HCT116 (cell line): ENCODE measurements at regions not wholly inside any gene's neighbourhood (a gene's known extent, or its start where the extent isn't known, plus 50 kb on each side); places are given as distances from the start of the nearest gene placed in this dataset.

ENCODE experiments used
- ATAC-seq: fragments of 200-7000 bp; cut with Tn5 transposase; 2 replicates; pipeline ENCODE4 v1.9.1; 2020; ENCODE audit warnings: mild to moderate bottlenecking, moderate library complexity
- BruUV-seq: library from RNA; stranded (reverse); fragments of 400-500 nt; replicated peaks from 2 replicates; lab custom pipeline; 2021; lab: Mats Ljungman, UMichigan
- CTCF ChIA-PET: fragments of 300-600 bp; sonication (Branson Sonifier 250); formaldehyde crosslinking; loops from one replicate; lab custom pipeline; 2021; ENCODE audit warnings: antibody characterized with exemption; lab: Charles Lee
- POLR2A ChIA-PET: fragments of 300-600, 350-600 bp; sonication (Branson Sonifier 250); formaldehyde crosslinking; loops from one replicate; lab custom pipeline; 2021; ENCODE audit warnings: antibody characterized with exemption; lab: Charles Lee
- RAD21 ChIA-PET, 2 experiments: fragments of 300-600 bp; sonication (Branson Sonifier 250); formaldehyde crosslinking; loops; one replicate each; lab custom pipeline; 2023; ENCODE audit warnings: low total read pairs in 2 of 2; ENCODE audit not compliant: uncharacterized antibody in 2 of 2, unreplicated experiment in 2 of 2, low non-redundant PET in 1 of 2; lab: Charles Lee
- DNase-seq: peaks from one replicate; pipeline ENCODE4 v3.0.0-alpha.2; 2010; ENCODE audit warnings: low read depth, low spot score
- H2AFZ ChIP-seq: fragments of 200-600 bp; shearing (Covaris generic), sonication (generic); 2 replicates; pipeline ENCODE4 v1.6.1; 2017; ENCODE audit warnings: low read depth, mixed run types, mixed read lengths, antibody characterized with exemption, low read length; ENCODE audit not compliant: poor library complexity, severe bottlenecking
- H3K27ac ChIP-seq: 2 replicates; pipeline ENCODE4 v1.5.1; 2012; ENCODE audit warnings: low read depth, low read length
- H3K27me3 ChIP-seq: fragments of 200-600 bp; sonication (generic); 2 replicates; pipeline ENCODE4 v1.6.1; 2016; ENCODE audit warnings: mixed run types, low read length, mixed read lengths; ENCODE audit not compliant: insufficient read depth
- H3K36me3 ChIP-seq, 2 experiments: fragments of 200-500 bp in 1 of 2; fragments of 200-600 bp in 1 of 2; sonication (Bioruptor generic) in 1 of 2; sonication (generic) in 1 of 2; 2 replicates each; pipeline versions ENCODE4 v1.5.1 to v1.6.1; 2014 to 2016; ENCODE audit warnings: low read length in 2 of 2, inconsistent platforms in 1 of 2, mixed read lengths in 1 of 2, mixed run types in 1 of 2; ENCODE audit not compliant: insufficient read depth in 2 of 2, control insufficient read depth in 1 of 2
- H3K4me1 ChIP-seq, 2 experiments: fragments of 200-600 bp in 1 of 2; sonication (generic) in 1 of 2; 2 replicates each; pipeline versions ENCODE4 v1.5.1 to v1.6.1; 2012 to 2017; ENCODE audit warnings: low read length in 2 of 2, inconsistent platforms in 1 of 2, mild to moderate bottlenecking in 1 of 2, mixed read lengths in 1 of 2, mixed run types in 1 of 2, moderate library complexity in 1 of 2; ENCODE audit not compliant: insufficient read depth in 2 of 2, control insufficient read depth in 1 of 2
- H3K4me2 ChIP-seq: fragments of 200-600 bp; sonication (generic); 2 replicates; pipeline ENCODE4 v1.6.1; 2017; ENCODE audit warnings: mixed run types, low read length, mixed read lengths
- H3K4me3 ChIP-seq, 2 experiments: fragments of 200-600 bp in 1 of 2; sonication (generic) in 1 of 2; replicated peaks in 1 of 2; 2 replicates each; pipeline ENCODE4 v1.5.1; 2011 to 2016; ENCODE audit warnings: low read length in 2 of 2, control low read depth in 1 of 2, low read depth in 1 of 2, mild to moderate bottlenecking in 1 of 2, mixed read lengths in 1 of 2, mixed run types in 1 of 2
- H3K79me2 ChIP-seq: fragments of 200-600 bp; sonication (generic); 2 replicates; pipeline ENCODE4 v1.6.1; 2017; ENCODE audit warnings: mild to moderate bottlenecking, mixed run types, low read length, moderate library complexity, mixed read lengths; ENCODE audit not compliant: insufficient read depth
- H3K9ac ChIP-seq: fragments of 200-600 bp; sonication (generic); 2 replicates; pipeline ENCODE4 v1.6.1; 2016; ENCODE audit warnings: low read length, mixed read lengths
- H3K9me2 ChIP-seq: fragments of 200-600 bp; sonication (generic), shearing (Covaris generic); 2 replicates; pipeline ENCODE4 v1.6.1; 2017; ENCODE audit warnings: mixed run types, mild to moderate bottlenecking, moderate library complexity; ENCODE audit not compliant: insufficient read depth
- H3K9me3 ChIP-seq, 2 experiments: fragments of 200-500 bp in 1 of 2; fragments of 200-600 bp in 1 of 2; sonication (Bioruptor generic) in 1 of 2; sonication (generic) in 1 of 2; 2 replicates each; pipeline ENCODE4 v1.6.1; 2014 to 2017; ENCODE audit warnings: low read length in 2 of 2, mixed read lengths in 2 of 2, inconsistent platforms in 1 of 2, low read depth in 1 of 2, mild to moderate bottlenecking in 1 of 2, mixed run types in 1 of 2, moderate library complexity in 1 of 2; ENCODE audit not compliant: control insufficient read depth in 1 of 2, insufficient read depth in 1 of 2
- H4K20me1 ChIP-seq: fragments of 200-600 bp; sonication (generic), shearing (Covaris generic); 2 replicates; pipeline ENCODE4 v1.6.1; 2017; ENCODE audit warnings: mixed run types, mild to moderate bottlenecking, moderate library complexity; ENCODE audit not compliant: insufficient read depth
- ATF3 ChIP-seq: IDR thresholded peaks from 2 replicates; pipeline ENCODE4 v1.6.1; 2012
- CEBPB ChIP-seq: IDR thresholded peaks from 2 replicates; pipeline ENCODE4 v1.6.1; 2012; ENCODE audit warnings: low read depth
- CTCF ChIP-seq, 3 experiments: fragments of 200-600 bp in 1 of 3; sonication (generic) in 1 of 3; IDR thresholded peaks in 2 of 3; conservative IDR thresholded peaks in 1 of 3; 2 replicates each; pipeline ENCODE4 v1.5.1; 2012 to 2017; ENCODE audit warnings: low read depth in 2 of 3, low read length in 2 of 3, antibody characterized with exemption in 1 of 3, borderline replicate concordance in 1 of 3, control low read depth in 1 of 3, mild to moderate bottlenecking in 1 of 3, mixed read lengths in 1 of 3, mixed run types in 1 of 3, moderate library complexity in 1 of 3; ENCODE audit not compliant: insufficient read depth in 1 of 3
- EGR1 ChIP-seq: IDR thresholded peaks from 2 replicates; pipeline ENCODE4 v1.6.1; 2012; ENCODE audit warnings: low read depth
- ELF1 ChIP-seq: IDR thresholded peaks from 2 replicates; pipeline ENCODE4 v1.6.1; 2012; ENCODE audit warnings: low read depth, borderline replicate concordance
- EZH2phosphoT487 ChIP-seq: fragments of 200-600 bp; IDR thresholded peaks from 2 replicates; pipeline ENCODE4 v1.6.1; 2018; ENCODE audit warnings: antibody characterized with exemption, borderline replicate concordance
- POLR2A ChIP-seq: IDR thresholded peaks from 2 replicates; pipeline ENCODE4 v1.7.0; 2011; ENCODE audit warnings: borderline replicate concordance; ENCODE audit not compliant: insufficient read depth, insufficient read length; ENCODE audit errors: extremely low read depth
- POLR2AphosphoS5 ChIP-seq: IDR thresholded peaks from 2 replicates; pipeline ENCODE4 v1.6.1; 2011; ENCODE audit warnings: mild to moderate bottlenecking, low read depth, low read length, moderate library complexity
- REST ChIP-seq: IDR thresholded peaks from 2 replicates; pipeline ENCODE4 v1.6.1; 2012; ENCODE audit warnings: low read depth
- SIN3A ChIP-seq: IDR thresholded peaks from 2 replicates; pipeline ENCODE4 v1.6.1; 2012; ENCODE audit warnings: low read depth
- SP1 ChIP-seq: IDR thresholded peaks from 2 replicates; pipeline ENCODE4 v1.6.1; 2012; ENCODE audit warnings: low read depth
- ZFX ChIP-seq: fragments of 450-650 bp; IDR thresholded peaks from 2 replicates; pipeline ENCODE4 v1.6.1; 2017
- intact Hi-C: fragments of 100-400 bp; cut with micrococcal nuclease; formaldehyde crosslinking; loops from 2 replicates; pipeline ENCODE4 v1.10.0; 2022

- Histone ChIP-seq H4K20me1 (no peaks in the 10 kb centered on the region), H3K4me1 (no peaks in the 10 kb centered on the region), H3K4me3 (no peak overlapping the region), H3K27me3 (peaks cover 92% of the 10 kb centered on the region), H3K27ac (no peak overlapping the region), H3K4me2 (no peak overlapping the region), H3K9me3 (no peaks in the 10 kb centered on the region), H3K9me2 (no peaks in the 10 kb centered on the region), H3K9ac (no peak overlapping the region), H3K79me2 (no peaks in the 10 kb centered on the region), H3K36me3 (no peaks in the 10 kb centered on the region), H2AFZ (no peak overlapping the region)
- ChIA-PET RAD21 (no interaction called here), CTCF (no interaction called here), POLR2A (no interaction called here)
- ATAC-seq (no peak), DNase-seq (no peak)
- no TSS peak for BruUV-seq
- intact Hi-C loops, result no loop called here
- TF ChIP-seq POLR2AphosphoS5 (no peak), SIN3A (no peak), CTCF (IDR thresholded peaks at IDR 0.05 in 2 of 3, conservative IDR thresholded peaks at IDR 0.05 in 1 of 3; ENCODE audit: borderline replicate concordance in 1 of 3, insufficient read depth in 1 of 3, low read depth in 2 of 3, low read length in 2 of 3) (no peak), CEBPB (no peak), ATF3 (no peak), ZFX (no peak), SP1 (no peak)
These were observed 102.6 kb upstream of the ROPN1 start for GRCh38 chr3:124094496-124094895.

GRCh38 chr3:124097362-124098131 is 105.6 kb upstream of the ROPN1 start:
- no peak overlapping the region for H3K4me3 ChIP-seq
- H3K9me2 ChIP-seq, result no peaks in the 10 kb centered on the region
- H3K36me3 ChIP-seq, result no peaks in the 10 kb centered on the region
- ChIA-PET RAD21 (no interaction called here), POLR2A (no interaction called here), CTCF (no interaction called here)
- H3K27ac ChIP-seq, result no peak overlapping the region
- H3K27me3 ChIP-seq, result peaks cover 100% of the 10 kb centered on the region
- no peak overlapping the region for H2AFZ ChIP-seq
- no peaks in the 10 kb centered on the region for H3K9me3 ChIP-seq
- H3K79me2 ChIP-seq, result no peaks in the 10 kb centered on the region
- no peak overlapping the region for H3K9ac ChIP-seq
- DNase-seq (no peak), ATAC-seq (no peak)
- no peaks in the 10 kb centered on the region for H4K20me1 ChIP-seq
- no peak overlapping the region for H3K4me2 ChIP-seq
- intact Hi-C loops, result no loop called here
- BruUV-seq, result no TSS peak
- H3K4me1 ChIP-seq, result no peaks in the 10 kb centered on the region
- TF ChIP-seq ATF3, result no peak
- no peak for TF ChIP-seq POLR2AphosphoS5
- TF ChIP-seq ELF1, result no peak
- no peak for TF ChIP-seq REST
- TF ChIP-seq EZH2phosphoT487, result no peak
- TF ChIP-seq POLR2A, result no peak
- TF ChIP-seq EGR1, result no peak
- no peak for TF ChIP-seq ZFX
- TF ChIP-seq SIN3A, result no peak
